B cell (primary cell): ENCODE measurements at regions not wholly inside any gene's neighbourhood (a gene's known extent, or its start where the extent isn't known, plus 50 kb on each side); places are given as distances from the start of the nearest gene placed in this dataset.

Experiments
- ATAC-seq: fragments of 200-7000 bp; cut with Tn5 transposase; one replicate; pipeline ENCODE4 v1.10.0; 2021; ENCODE audit warnings: low read depth, mild to moderate bottlenecking, moderate number of reproducible peaks, moderate library complexity
- CTCF ChIA-PET: fragments of 350-600 bp; sonication (Branson Sonifier 250); formaldehyde crosslinking; loops from one replicate; lab custom pipeline; 2021; ENCODE audit warnings: antibody characterized with exemption, inconsistent platforms; lab: Charles Lee
- POLR2A ChIA-PET: fragments of 350-600 bp; sonication (Branson Sonifier 250); formaldehyde crosslinking; loops from one replicate; lab custom pipeline; 2021; ENCODE audit warnings: antibody characterized with exemption; lab: Charles Lee
- DNase-seq: peaks from one replicate; pipeline ENCODE4 v3.0.0; 2013
- H2AFZ ChIP-seq: 2 replicates; pipeline ENCODE4 v1.6.1; 2012; ENCODE audit warnings: mild to moderate bottlenecking, low read depth, low read length; ENCODE audit not compliant: insufficient read depth, poor library complexity, severe bottlenecking
- H3K27ac ChIP-seq, 2 donors: 1 replicate in 1 of 2; 2 replicates in 1 of 2; pipeline ENCODE4 v1.5.1; 2012 to 2013; ENCODE audit warnings: low read length in 2 of 2, mild to moderate bottlenecking in 2 of 2, moderate library complexity in 1 of 2
- H3K27me3 ChIP-seq, 4 experiments: fragments of 200-600 bp in 1 of 4; sonication (generic) in 1 of 4; replicated peaks in 1 of 4; 1 replicate in 2 of 4; 2 replicates in 2 of 4; pipeline versions ENCODE4 v1.6.1 to v1.7.0; 2013 to 2016; ENCODE audit warnings: low read length in 3 of 4, mild to moderate bottlenecking in 2 of 4, mixed read lengths in 1 of 4, moderate library complexity in 1 of 4; ENCODE audit not compliant: insufficient read depth in 4 of 4, control insufficient read depth in 3 of 4; ENCODE audit errors: control extremely low read depth in 1 of 4
- H3K36me3 ChIP-seq, 2 experiments: replicated peaks in 1 of 2; 1 replicate in 1 of 2; 2 replicates in 1 of 2; pipeline versions ENCODE4 v1.6.1 to v1.7.1; 2013; ENCODE audit warnings: low read length in 1 of 2; ENCODE audit not compliant: insufficient read depth in 2 of 2, control insufficient read depth in 1 of 2; ENCODE audit errors: control extremely low read depth in 1 of 2, extremely low read depth in 1 of 2
- H3K4me1 ChIP-seq, 2 donors: fragments of 200-600 bp in 1 of 2; sonication (generic) in 1 of 2; 1 replicate in 1 of 2; 2 replicates in 1 of 2; pipeline versions ENCODE4 v1.5.1 to v1.6.1; 2013 to 2017; ENCODE audit warnings: low read length in 2 of 2; ENCODE audit not compliant: control insufficient read depth in 2 of 2, insufficient read depth in 2 of 2
- H3K4me2 ChIP-seq: replicated peaks from 2 replicates; pipeline ENCODE3; 2012; ENCODE audit warnings: mild to moderate bottlenecking, low read depth, low read length; ENCODE audit not compliant: poor library complexity, severe bottlenecking
- H3K4me3 ChIP-seq, 5 experiments: fragments of 200-600 bp in 1 of 5; sonication (generic) in 1 of 5; 1 replicate in 3 of 5; 2 replicates in 2 of 5; pipeline versions ENCODE4 v1.5.1 to v1.7.0; 2011 to 2016; ENCODE audit warnings: low read length in 4 of 5, mild to moderate bottlenecking in 4 of 5, low read depth in 2 of 5, control low read depth in 1 of 5, moderate library complexity in 1 of 5; ENCODE audit not compliant: insufficient read depth in 1 of 5; ENCODE audit errors: control extremely low read depth in 1 of 5, extremely low read depth in 1 of 5
- H3K79me2 ChIP-seq: fragments of 200-600 bp; sonication (generic); one replicate; pipeline ENCODE4 v1.6.0; 2016; ENCODE audit warnings: low read length; ENCODE audit not compliant: control insufficient read depth, insufficient read depth
- H3K9ac ChIP-seq: fragments of 200-600 bp; sonication (generic); 2 replicates; pipeline ENCODE4 v1.6.1; 2017; ENCODE audit warnings: mild to moderate bottlenecking, low read length, moderate library complexity
- H3K9me3 ChIP-seq, 3 donors: one replicate each; pipeline versions ENCODE4 v1.6.1 to v1.7.1; 2013; ENCODE audit warnings: low read length in 2 of 3; ENCODE audit not compliant: control insufficient read depth in 2 of 3, insufficient read depth in 1 of 3; ENCODE audit errors: control extremely low read depth in 1 of 3
- H4K20me1 ChIP-seq: 2 replicates; pipeline ENCODE4 v1.6.0; 2012; ENCODE audit warnings: mild to moderate bottlenecking, low read length; ENCODE audit not compliant: insufficient read depth, control insufficient read depth, poor library complexity, severe bottlenecking
- H3K27ac Mint-ChIP-seq: one replicate; pipeline ENCODE4 v1.8.0; 2021; ENCODE audit warnings: mixed read lengths
- H3K27me3 Mint-ChIP-seq: one replicate; pipeline ENCODE4 v1.8.0; 2021; ENCODE audit warnings: mixed read lengths
- H3K4me1 Mint-ChIP-seq: one replicate; pipeline ENCODE4 v1.8.0; 2021; ENCODE audit warnings: mixed read lengths
- H3K4me3 Mint-ChIP-seq: one replicate; pipeline ENCODE4 v1.8.0; 2021; ENCODE audit warnings: mixed read lengths
- H3K9me3 Mint-ChIP-seq: one replicate; pipeline ENCODE4 v1.8.0; 2022; ENCODE audit warnings: mixed read lengths; ENCODE audit not compliant: insufficient read depth
- EZH2 ChIP-seq: IDR thresholded peaks from 2 replicates; pipeline ENCODE4 v1.6.1; 2012; ENCODE audit warnings: borderline replicate concordance, low read depth, mild to moderate bottlenecking, moderate library complexity, low read length; ENCODE audit not compliant: insufficient read depth, poor library complexity, severe bottlenecking
- WGBS: methylation state at CpG from one replicate; pipeline ENCODE4 v1.1.5; 2013; ENCODE audit warnings: missing lambda C conversion rate; ENCODE audit not compliant: insufficient coverage; 5-methylcytosine and 5-hydroxymethylcytosine counted together
- intact Hi-C: fragments of 100-400 bp; cut with micrococcal nuclease; formaldehyde crosslinking; loops from one replicate; pipeline ENCODE4 v1.10.0; 2022
- TF ChIP-seq, protein P1 (sequence below): fragments of 200-600 bp; IDR thresholded peaks from one replicate; pipeline ENCODE4 v1.8.0; 2022; ENCODE audit warnings: antibody characterized with exemption, mild to moderate bottlenecking

DNA sequence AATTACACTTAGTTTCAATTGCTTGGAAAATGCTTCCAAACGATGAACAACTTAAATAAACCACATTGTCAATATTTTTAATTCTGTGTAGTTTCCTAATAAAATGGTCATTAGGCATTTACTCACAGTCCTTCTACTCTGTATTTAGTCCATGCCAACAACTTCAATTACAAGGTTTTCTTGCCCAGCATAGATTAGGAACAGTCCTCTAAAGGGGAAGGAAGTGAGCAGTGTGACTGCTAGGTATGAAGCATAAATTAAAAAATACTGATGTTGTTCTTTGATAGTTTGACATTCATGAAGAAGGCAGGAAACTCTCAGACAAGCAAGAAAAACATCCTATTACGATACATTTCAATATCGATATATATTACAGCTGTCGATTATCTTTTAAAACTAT lies 716.0 kb upstream of the PCDH9 start:
- ChIA-PET CTCF (no interaction called here), POLR2A (no interaction called here)
- Mint-ChIP-seq H3K27me3 (no peaks in the 10 kb centered on the region), H3K9me3 (peaks cover 4% of the 10 kb centered on the region), H3K27ac (no peak overlapping the region), H3K4me1 (no peaks in the 10 kb centered on the region), H3K4me3 (no peak overlapping the region)
- no CpG with 5 or more reads among the region's 4 CpGs for WGBS
- no peak for ATAC-seq
- DNase-seq: no peak
- Histone ChIP-seq H3K4me2 (no peak overlapping the region), H3K4me3 (no peak overlapping the region), H4K20me1 (no peaks in the 10 kb centered on the region), H3K4me1 (no peaks in the 10 kb centered on the region), H3K9ac (no peak overlapping the region), H3K27me3 (no peaks in the 10 kb centered on the region), H3K36me3 (no peaks in the 10 kb centered on the region), H3K27ac (no peak overlapping the region), H3K79me2 (no peaks in the 10 kb centered on the region), H3K9me3 (peaks cover 0 to 2% (median 0%) of the 10 kb centered on the region in 3 donors), H2AFZ (no peak overlapping the region)
- TF ChIP-seq, protein P1, sequence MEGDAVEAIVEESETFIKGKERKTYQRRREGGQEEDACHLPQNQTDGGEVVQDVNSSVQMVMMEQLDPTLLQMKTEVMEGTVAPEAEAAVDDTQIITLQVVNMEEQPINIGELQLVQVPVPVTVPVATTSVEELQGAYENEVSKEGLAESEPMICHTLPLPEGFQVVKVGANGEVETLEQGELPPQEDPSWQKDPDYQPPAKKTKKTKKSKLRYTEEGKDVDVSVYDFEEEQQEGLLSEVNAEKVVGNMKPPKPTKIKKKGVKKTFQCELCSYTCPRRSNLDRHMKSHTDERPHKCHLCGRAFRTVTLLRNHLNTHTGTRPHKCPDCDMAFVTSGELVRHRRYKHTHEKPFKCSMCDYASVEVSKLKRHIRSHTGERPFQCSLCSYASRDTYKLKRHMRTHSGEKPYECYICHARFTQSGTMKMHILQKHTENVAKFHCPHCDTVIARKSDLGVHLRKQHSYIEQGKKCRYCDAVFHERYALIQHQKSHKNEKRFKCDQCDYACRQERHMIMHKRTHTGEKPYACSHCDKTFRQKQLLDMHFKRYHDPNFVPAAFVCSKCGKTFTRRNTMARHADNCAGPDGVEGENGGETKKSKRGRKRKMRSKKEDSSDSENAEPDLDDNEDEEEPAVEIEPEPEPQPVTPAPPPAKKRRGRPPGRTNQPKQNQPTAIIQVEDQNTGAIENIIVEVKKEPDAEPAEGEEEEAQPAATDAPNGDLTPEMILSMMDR: no peak
- TF ChIP-seq EZH2: no peak
- intact Hi-C loops: no loop called here

DNA sequence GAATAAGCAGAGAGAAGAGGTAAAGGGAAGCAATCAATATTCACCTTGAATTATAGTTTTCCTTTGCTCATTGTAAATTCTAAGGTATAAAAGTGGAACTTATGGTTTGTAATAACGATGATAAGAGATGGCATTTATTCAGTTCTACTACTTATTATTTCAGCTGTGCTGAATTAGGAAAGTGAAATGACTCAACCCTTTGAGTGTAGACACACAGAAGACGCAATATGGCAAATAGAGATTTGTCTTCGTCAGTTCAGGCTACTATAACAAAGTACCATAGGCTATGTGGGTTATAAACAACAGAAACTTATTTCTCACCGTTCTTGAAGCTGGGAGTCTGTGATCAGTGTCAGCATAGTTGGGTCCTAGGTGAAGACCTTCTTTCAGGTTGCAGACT lies 713.0 kb upstream of the PCDH9 start:
- H3K27me3 ChIP-seq: no peaks in the 10 kb centered on the region
- no peak overlapping the region for H3K4me3 ChIP-seq
- H4K20me1 ChIP-seq: no peaks in the 10 kb centered on the region
- no peak overlapping the region for H3K27ac ChIP-seq
- ChIA-PET POLR2A (no interaction called here), CTCF (no interaction called here)
- H3K9me3 Mint-ChIP-seq: peaks cover 4% of the 10 kb centered on the region
- H3K27ac Mint-ChIP-seq: no peak overlapping the region
- H3K4me2 ChIP-seq: no peak overlapping the region
- ATAC-seq (no peak), DNase-seq (no peak)
- no peak overlapping the region for H3K4me3 Mint-ChIP-seq
- intact Hi-C loops: no loop called here
- peaks cover 0 to 2% (median 0%) of the 10 kb centered on the region in 3 donors for H3K9me3 ChIP-seq
- H3K27me3 Mint-ChIP-seq: no peaks in the 10 kb centered on the region
- H3K79me2 ChIP-seq: no peaks in the 10 kb centered on the region
- no peak overlapping the region for H2AFZ ChIP-seq
- H3K9ac ChIP-seq: no peak overlapping the region
- TF ChIP-seq, protein P1: no peak
- TF ChIP-seq EZH2: no peak
- 60% methylated on average over 1 of the region's 4 CpGs for WGBS
- no peaks in the 10 kb centered on the region for H3K36me3 ChIP-seq
- no peaks in the 10 kb centered on the region for H3K4me1 ChIP-seq
- H3K4me1 Mint-ChIP-seq: no peaks in the 10 kb centered on the region
